HEK293T (cell line): ENCODE measurements at regions not wholly inside any gene's neighbourhood (a gene's known extent, or its start where the extent isn't known, plus 50 kb on each side); places are given as distances from the start of the nearest gene placed in this dataset.

Source experiments
- ELF4 ChIP-seq: fragments of 450-650 bp; IDR thresholded peaks from 2 replicates; pipeline ENCODE4 v1.6.1; 2017; ENCODE audit warnings: antibody characterized with exemption
- FOXM1 ChIP-seq: fragments of 450-650 bp; IDR thresholded peaks from 2 replicates; pipeline ENCODE4 v1.6.1; 2017; ENCODE audit warnings: mild to moderate bottlenecking, borderline replicate concordance

- TF ChIP-seq FOXM1 (no peak), ELF4 (no peak)
These were observed 176.9 kb upstream of the CD180 start for GRCh38 chr5:67373518-67373917.
